Psoas muscle (tissue), 7 donors: ENCODE measurements at regions not wholly inside any gene's neighbourhood (a gene's known extent, or its start where the extent isn't known, plus 50 kb on each side); places are given as distances from the start of the nearest gene placed in this dataset.
"Not testable (repeated sequence)": the region's sequence is repeated elsewhere in the genome, so short reads cannot be mapped to it uniquely, and the experiment has no call there.

ENCODE experiments used
- ATAC-seq, 4 donors: fragments of 200-7000 bp; cut with Tn5 transposase; one replicate each; pipeline ENCODE4 v1.9.1; 2020; ENCODE audit warnings: moderate library complexity in 3 of 4, mild to moderate bottlenecking in 2 of 4
- DNase-seq, 2 donors: peaks; one replicate each; pipeline ENCODE4 v3.0.0-alpha.2; 2020
- H3K27ac ChIP-seq: fragments of 200-600 bp; one replicate; pipeline ENCODE4 v1.8.0; 2022
- H3K27me3 ChIP-seq, 3 donors: fragments of 200-600 bp in 1 of 3; one replicate each; pipeline versions ENCODE4 v1.6.1 to v1.8.0; 2013 to 2022; ENCODE audit warnings: low read length in 2 of 3, mild to moderate bottlenecking in 2 of 3, moderate library complexity in 1 of 3; ENCODE audit not compliant: insufficient read depth in 3 of 3
- H3K36me3 ChIP-seq, 2 donors: fragments of 200-600 bp in 1 of 2; one replicate each; pipeline versions ENCODE4 v1.6.1 to v1.8.0; 2013 to 2022; ENCODE audit warnings: low read depth in 1 of 2, mild to moderate bottlenecking in 1 of 2, moderate library complexity in 1 of 2; ENCODE audit not compliant: insufficient read depth in 1 of 2
- H3K4me1 ChIP-seq: fragments of 200-600 bp; one replicate; pipeline ENCODE4 v1.8.0; 2022
- H3K4me3 ChIP-seq: fragments of 200-600 bp; one replicate; pipeline ENCODE4 v1.8.0; 2022; ENCODE audit warnings: mild to moderate bottlenecking
- H3K9me3 ChIP-seq: fragments of 200-600 bp; one replicate; pipeline ENCODE4 v1.8.0; 2022
- WGBS, 3 donors: extraction: QIAGEN DNeasy Blood & Tissue Kit; methylation state at CpG; one replicate each; pipeline versions ENCODE4 v1.1.6 to v1.1.7; 2013; 5-methylcytosine and 5-hydroxymethylcytosine counted together
- intact Hi-C, 2 donors: fragments of 100-400 bp; cut with DNase I; formaldehyde crosslinking; loops; one replicate each; pipeline versions ENCODE4 v1.11.0 to v1.14.2; 2022
- TF ChIP-seq, protein P1 (sequence below): fragments of 200-600 bp; IDR thresholded peaks from one replicate; pipeline ENCODE4 v1.8.0; 2022; ENCODE audit warnings: antibody characterized with exemption
- donor health status: healthy with polysubstance abuse.
- donor health status: DM: no; HTN: no; CAD: no; lungs with moderate emphysema.
- donor health status: Bipolar disorder and iron deficiency.
- donor health status: healthy.
- donor health status: DM: yes; HTN: yes; CAD: no.
- donor health status: DM: no; HTN: no; CAD: no.
- donor health status: DM: yes; HTN: yes; CAD: no.

DNA sequence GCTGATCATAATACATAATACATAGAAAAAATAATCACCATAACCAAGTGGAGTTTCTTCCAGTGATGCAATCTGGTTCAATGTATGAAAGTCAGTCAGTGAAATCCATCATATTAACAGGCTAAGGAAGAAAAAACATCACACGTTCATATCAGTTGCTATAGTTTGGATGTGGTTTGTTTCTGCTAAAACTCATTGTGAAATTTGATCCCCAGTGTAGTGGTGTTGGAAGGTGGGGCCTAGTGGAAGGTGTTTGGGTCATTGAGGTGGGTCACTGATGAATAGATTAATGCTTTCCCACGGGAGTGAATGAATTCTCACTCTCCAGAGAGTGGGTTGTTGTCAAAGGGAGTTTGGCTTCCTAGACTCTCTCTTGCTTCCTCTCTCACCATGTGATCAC is 84.6 kb upstream of the PTGDR start:
- DNase-seq, result no peak
- no peak for ATAC-seq
- Histone ChIP-seq H3K27ac (no peak overlapping the region), H3K27me3 (no peaks in the 10 kb centered on the region), H3K36me3 (no peaks in the 10 kb centered on the region), H3K9me3 (no peaks in the 10 kb centered on the region), H3K4me3 (no peak overlapping the region), H3K4me1 (no peaks in the 10 kb centered on the region)
- TF ChIP-seq, protein P1, sequence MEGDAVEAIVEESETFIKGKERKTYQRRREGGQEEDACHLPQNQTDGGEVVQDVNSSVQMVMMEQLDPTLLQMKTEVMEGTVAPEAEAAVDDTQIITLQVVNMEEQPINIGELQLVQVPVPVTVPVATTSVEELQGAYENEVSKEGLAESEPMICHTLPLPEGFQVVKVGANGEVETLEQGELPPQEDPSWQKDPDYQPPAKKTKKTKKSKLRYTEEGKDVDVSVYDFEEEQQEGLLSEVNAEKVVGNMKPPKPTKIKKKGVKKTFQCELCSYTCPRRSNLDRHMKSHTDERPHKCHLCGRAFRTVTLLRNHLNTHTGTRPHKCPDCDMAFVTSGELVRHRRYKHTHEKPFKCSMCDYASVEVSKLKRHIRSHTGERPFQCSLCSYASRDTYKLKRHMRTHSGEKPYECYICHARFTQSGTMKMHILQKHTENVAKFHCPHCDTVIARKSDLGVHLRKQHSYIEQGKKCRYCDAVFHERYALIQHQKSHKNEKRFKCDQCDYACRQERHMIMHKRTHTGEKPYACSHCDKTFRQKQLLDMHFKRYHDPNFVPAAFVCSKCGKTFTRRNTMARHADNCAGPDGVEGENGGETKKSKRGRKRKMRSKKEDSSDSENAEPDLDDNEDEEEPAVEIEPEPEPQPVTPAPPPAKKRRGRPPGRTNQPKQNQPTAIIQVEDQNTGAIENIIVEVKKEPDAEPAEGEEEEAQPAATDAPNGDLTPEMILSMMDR, result no peak
- intact Hi-C loops, result no loop called here
- WGBS, 3 donors, result 48 to 56% (median 51%) methylated on average over 2 of the region's 2 CpGs

DNA sequence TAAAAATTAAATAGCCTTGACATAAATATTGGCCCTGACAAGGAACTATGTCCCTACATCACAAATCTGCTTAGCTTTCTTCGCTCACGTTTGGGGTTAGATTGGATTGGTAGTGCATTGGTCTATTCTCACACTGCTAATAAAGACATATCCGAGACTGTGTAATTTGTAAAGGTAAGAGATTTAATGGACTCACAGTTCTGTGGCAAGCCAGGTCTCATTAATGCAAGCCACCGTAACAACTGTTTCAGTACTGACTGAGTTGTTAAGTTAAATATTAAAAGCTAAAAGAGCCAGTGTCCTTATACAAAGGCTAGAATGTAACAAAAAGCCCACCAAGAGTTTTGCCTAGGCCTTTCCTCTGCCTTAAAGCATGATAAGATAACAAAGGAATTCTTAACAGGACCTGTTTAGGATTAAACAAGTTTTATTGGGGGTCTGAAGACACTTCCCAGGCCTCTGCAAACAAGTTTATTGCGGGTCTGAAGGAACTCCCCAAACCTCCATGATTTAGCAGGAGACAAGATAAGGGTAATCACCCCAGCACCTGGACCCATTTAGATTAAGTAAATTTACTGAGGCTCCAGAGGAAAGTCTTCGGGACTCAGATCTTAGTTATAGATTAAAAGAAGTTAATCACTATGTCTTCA is 88.2 kb upstream of the PTGDR start:
- Histone ChIP-seq H3K4me3 (no peak overlapping the region), H3K36me3 (no peaks in the 10 kb centered on the region), H3K27ac (no peak overlapping the region), H3K9me3 (no peaks in the 10 kb centered on the region), H3K4me1 (no peaks in the 10 kb centered on the region), H3K27me3 (no peaks in the 10 kb centered on the region)
- ATAC-seq (no peak), DNase-seq (no peak)
- intact Hi-C loops, result no loop called here
- TF ChIP-seq, protein P1, result no peak
- 47 to 69% (median 66%) methylated on average over 6 of the region's 6 CpGs for whole genome bisulfite sequencing, 3 donors

DNA sequence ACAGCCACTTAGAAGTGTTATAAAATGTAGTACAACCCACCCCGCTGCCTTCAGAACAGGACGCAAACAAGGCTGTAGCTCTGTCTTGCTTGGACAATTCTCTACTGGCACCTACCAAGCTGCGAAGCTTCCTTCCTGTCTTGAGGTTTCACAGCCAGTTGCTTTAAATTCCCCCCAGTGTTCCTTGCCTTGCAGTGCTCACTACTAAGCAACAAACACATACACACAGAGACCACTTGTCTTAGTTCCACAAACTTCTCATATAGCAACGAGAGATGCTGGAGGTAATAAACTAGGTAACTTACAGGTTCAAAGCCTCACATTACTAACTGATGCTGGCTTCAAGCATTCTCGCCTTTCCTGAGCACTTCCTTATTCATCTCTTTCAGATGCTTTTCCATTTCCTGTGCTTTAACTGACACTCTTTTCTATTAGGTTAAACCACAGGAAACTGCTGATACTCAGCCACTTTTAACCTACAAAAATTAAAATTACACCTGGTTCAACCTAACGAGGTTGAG is 91.5 kb upstream of the PTGDR start:
- ATAC-seq (no peak), DNase-seq (no peak)
- H3K36me3 ChIP-seq, result no peaks in the 10 kb centered on the region
- no peak overlapping the region for H3K27ac ChIP-seq
- H3K4me3 ChIP-seq, result no peak overlapping the region
- intact Hi-C loops, result no loop called here
- H3K27me3 ChIP-seq, result no peaks in the 10 kb centered on the region
- peaks cover 7% of the 10 kb centered on the region for H3K9me3 ChIP-seq
- no peaks in the 10 kb centered on the region for H3K4me1 ChIP-seq
- TF ChIP-seq, protein P1, result no peak
- WGBS, 3 donors, result 64 to 72% (median 64%) methylated on average over 6 of the region's 6 CpGs

DNA sequence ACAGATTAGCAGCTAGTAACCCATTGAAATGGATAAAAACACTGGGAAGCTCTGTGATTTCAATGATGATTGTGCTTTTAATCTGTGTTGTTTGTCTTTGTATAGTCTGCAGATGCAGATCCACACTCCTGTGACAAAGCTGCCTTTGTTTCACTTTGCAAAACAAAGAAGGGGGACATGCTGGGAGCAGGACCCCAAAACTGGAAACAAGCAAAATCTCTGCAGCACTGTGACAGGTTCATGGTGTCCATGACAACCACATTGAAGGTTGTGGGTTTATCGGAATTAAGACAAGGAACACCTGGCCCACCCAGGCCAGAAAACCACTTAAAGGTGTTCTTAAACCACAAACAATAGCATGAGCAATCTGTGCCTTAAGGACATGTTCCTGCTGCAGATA is 95.6 kb upstream of the PTGDR start:
- H3K4me3 ChIP-seq, intact Hi-C loops, ATAC-seq: not testable (repeated sequence)

DNA sequence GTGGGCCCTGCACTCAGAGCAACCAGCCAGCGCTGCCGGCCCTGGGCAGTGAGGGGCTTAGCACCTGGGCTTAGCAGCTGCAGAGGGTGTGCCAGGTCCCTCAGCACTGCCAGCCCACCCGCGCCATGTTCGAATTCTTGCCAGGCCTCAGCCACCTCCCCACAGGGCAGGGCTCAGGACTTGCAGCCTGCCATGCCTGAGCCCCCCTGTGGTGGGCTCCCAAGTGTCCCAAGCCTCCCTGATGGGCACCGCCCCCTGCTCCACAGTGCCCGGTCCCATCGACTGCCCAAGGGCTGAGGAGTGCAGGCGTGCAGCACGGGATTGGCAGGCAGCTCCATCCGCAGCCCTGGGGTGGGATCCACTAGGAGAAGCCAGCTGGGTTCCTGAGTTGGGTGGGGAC is 98.0 kb upstream of the NID2 start:
- DNase-seq (no peak), ATAC-seq (no peak)
- Histone ChIP-seq H3K27ac (no peak overlapping the region), H3K4me3 (no peak overlapping the region), H3K9me3 (peaks cover under 1% of the 10 kb centered on the region), H3K27me3 (no peaks in the 10 kb centered on the region), H3K36me3 (no peaks in the 10 kb centered on the region), H3K4me1 (no peaks in the 10 kb centered on the region)
- 81 to 97% (median 96%) methylated on average over 11 of the region's 11 CpGs for WGBS, 3 donors
- TF ChIP-seq, protein P1, result no peak
- intact Hi-C loops, result no loop called here

More for the DNA sequence above, 95.6 kb upstream of the PTGDR start:
- not testable (repeated sequence) for H3K36me3 ChIP-seq, H3K27me3 ChIP-seq, DNase-seq, H3K27ac ChIP-seq, H3K4me1 ChIP-seq, H3K9me3 ChIP-seq
- 43 to 98% (median 89%) methylated on average over 1 of the region's 1 CpG for WGBS, 3 donors
